ENCODE measurements at regions not wholly inside any gene's neighbourhood (a gene's known extent, or its start where the extent isn't known, plus 50 kb on each side); places are given as distances from the start of the nearest gene placed in this dataset.

GRCh38 chr7:86958380-86958779, 101.1 kb downstream of the ELAPOR2 start:
- Histone ChIP-seq H3K36me3 (ENCODE audit: control insufficient read depth, insufficient read depth, low read length) (no peaks in the 10 kb centered on the region), H3K9me3 (ENCODE audit: control insufficient read depth, insufficient read depth, low read depth, low read length) (peaks cover 2% of the 10 kb centered on the region; the same call in 1 of the 2 replicates), H3K4me1 (ENCODE audit: control insufficient read depth, insufficient read depth, low read length) (no peaks in the 10 kb centered on the region), H3K27me3 (ENCODE audit: control insufficient read depth, insufficient read depth, low read length) (peaks cover 4% of the 10 kb centered on the region), H3K27ac (ENCODE audit: low read length) (no peak overlapping the region), H3K4me3 (ENCODE audit: low read depth in 2 of 2, low read length in 2 of 2) (no peak overlapping the region)
- DNase-seq (ENCODE audit: low read depth, low spot score) (no peak), ATAC-seq (no peak)
- ChIA-PET POLR2A (no interaction called here), CTCF (no interaction called here)
- TF ChIP-seq REST (IDR thresholded peaks at IDR 0.05; ENCODE audit: insufficient read depth in 1 of 2, low read depth in 2 of 2, low read length in 1 of 2) (no peak), POLR2AphosphoS5 (IDR thresholded peaks at IDR 0.05; ENCODE audit: low read depth, low read length) (no peak), TCF7L2 (IDR thresholded peaks at IDR 0.05; ENCODE audit: low read depth, low read length) (no peak), CTCF (IDR thresholded peaks at IDR 0.05) (no peak), SIN3A (IDR thresholded peaks at IDR 0.05; ENCODE audit: borderline replicate concordance, insufficient read depth, low read depth, low read length) (no peak)
- no TSS peak for BruUV-seq (replicated peaks)
- in situ Hi-C loops (cut with HindIII; ENCODE audit: low pct_unique_long_range_greater_than_20kb, low sequenced_read_pairs) (no loop called here), intact Hi-C loops (cut with micrococcal nuclease; ENCODE audit: unreplicated experiment) (no loop called here)

GRCh38 chr7:86956567-86956966, 102.9 kb downstream of the ELAPOR2 start:
- ChIA-PET POLR2A (no interaction called here), CTCF (no interaction called here)
- DNase-seq (ENCODE audit: low read depth, low spot score) (no peak), ATAC-seq (no peak)
- Histone ChIP-seq H3K4me3 (ENCODE audit: low read depth in 2 of 2, low read length in 2 of 2) (no peak overlapping the region), H3K9me3 (ENCODE audit: control insufficient read depth, insufficient read depth, low read depth, low read length) (peaks cover 2% of the 10 kb centered on the region; the same call in 1 of the 2 replicates), H3K27me3 (ENCODE audit: control insufficient read depth, insufficient read depth, low read length) (peaks cover 4% of the 10 kb centered on the region), H3K36me3 (ENCODE audit: control insufficient read depth, insufficient read depth, low read length) (no peaks in the 10 kb centered on the region), H3K27ac (ENCODE audit: low read length) (no peak overlapping the region), H3K4me1 (ENCODE audit: control insufficient read depth, insufficient read depth, low read length) (no peaks in the 10 kb centered on the region)
- in situ Hi-C loops (cut with HindIII; ENCODE audit: low pct_unique_long_range_greater_than_20kb, low sequenced_read_pairs) (no loop called here), intact Hi-C loops (cut with micrococcal nuclease; ENCODE audit: unreplicated experiment) (no loop called here)
- TF ChIP-seq TCF7L2 (IDR thresholded peaks at IDR 0.05; ENCODE audit: low read depth, low read length), result no peak
- TF ChIP-seq SIN3A (IDR thresholded peaks at IDR 0.05; ENCODE audit: borderline replicate concordance, insufficient read depth, low read depth, low read length), result no peak
- no peak for TF ChIP-seq REST (IDR thresholded peaks at IDR 0.05; ENCODE audit: insufficient read depth in 1 of 2, low read depth in 2 of 2, low read length in 1 of 2)
- no peak for TF ChIP-seq CTCF (IDR thresholded peaks at IDR 0.05)
- no peak for TF ChIP-seq POLR2AphosphoS5 (IDR thresholded peaks at IDR 0.05; ENCODE audit: low read depth, low read length)
- BruUV-seq (replicated peaks), result no TSS peak

Data from Panc1 (cell line).